GM21737 (cell line): ENCODE measurements at regions not wholly inside any gene's neighbourhood (a gene's known extent, or its start where the extent isn't known, plus 50 kb on each side); places are given as distances from the start of the nearest gene placed in this dataset.
"Not testable (repeated sequence)": the region's sequence is repeated elsewhere in the genome, so short reads cannot be mapped to it uniquely, and the experiment has no call there.

Experiments
- ATAC-seq: cut with Tn5 transposase; IDR thresholded peaks from one replicate; pipeline ENCODE4 v1.9.1; 2021; ENCODE audit warnings: mild to moderate bottlenecking, moderate library complexity; ENCODE audit not compliant: unreplicated experiment

- no peak for ATAC-seq
These were observed 130.0 kb upstream of the NR2F2 start for GRCh38 chr15:96200357-96200967.

- ATAC-seq, result no peak
These were observed 128.8 kb upstream of the NR2F2 start for GRCh38 chr15:96201696-96202095.

- not testable (repeated sequence) for ATAC-seq
These were observed 124.9 kb upstream of the NR2F2 start for GRCh38 chr15:96205588-96205987.

- no peak for ATAC-seq
These were observed 123.0 kb upstream of the NR2F2 start for GRCh38 chr15:96207377-96208006.

GRCh38 chr15:96209285-96209735, 121.2 kb upstream of the NR2F2 start:
- ATAC-seq, result no peak

- ATAC-seq, result no peak
These were observed 117.5 kb upstream of the NR2F2 start for GRCh38 chr15:96213045-96213444.

GRCh38 chr15:96213896-96214295, 116.6 kb upstream of the NR2F2 start:
- ATAC-seq, result no peak

GRCh38 chr15:96216481-96216880, 114.0 kb upstream of the NR2F2 start:
- ATAC-seq, result not testable (repeated sequence)

GRCh38 chr15:96217983-96218382, 112.5 kb upstream of the NR2F2 start:
- ATAC-seq, result no peak

GRCh38 chr15:96218623-96219455, 111.7 kb upstream of the NR2F2 start:
- ATAC-seq, result no peak

GRCh38 chr15:96219681-96220080, 110.8 kb upstream of the NR2F2 start:
- no peak for ATAC-seq

GRCh38 chr15:96220657-96221056, 109.8 kb upstream of the NR2F2 start:
- ATAC-seq, result no peak

GRCh38 chr15:96222981-96223380, 107.5 kb upstream of the NR2F2 start:
- ATAC-seq, result no peak

- no peak for ATAC-seq
These were observed 106.6 kb upstream of the NR2F2 start for GRCh38 chr15:96223939-96224338.

- no peak for ATAC-seq
These were observed 104.7 kb upstream of the NR2F2 start for GRCh38 chr15:96225642-96226259.

- no peak for ATAC-seq
These were observed 99.8 kb upstream of the NR2F2 start for GRCh38 chr15:96230526-96231181.

GRCh38 chr15:96232335-96232734, 98.2 kb upstream of the NR2F2 start:
- no peak for ATAC-seq

- no peak for ATAC-seq
These were observed 96.2 kb upstream of the NR2F2 start for GRCh38 chr15:96234109-96234892.

GRCh38 chr15:96237002-96237401, 93.5 kb upstream of the NR2F2 start:
- ATAC-seq, result no peak

GRCh38 chr15:96242761-96243160, 87.7 kb upstream of the NR2F2 start:
- no peak for ATAC-seq
